ENCODE measurements at regions not wholly inside any gene's neighbourhood (a gene's known extent, or its start where the extent isn't known, plus 50 kb on each side); places are given as distances from the start of the nearest gene placed in this dataset.
"Not testable (repeated sequence)": the region's sequence is repeated elsewhere in the genome, so short reads cannot be mapped to it uniquely, and the experiment has no call there.

- not testable (repeated sequence) for DNase-seq (ENCODE audit: low read depth in 2 of 2)
These were observed 77.6 kb downstream of the HHIPL2 start for GRCh38 chr1:222470252-222470805.

GRCh38 chr1:222466150-222466865, 81.6 kb downstream of the HHIPL2 start:
- no peak for DNase-seq (ENCODE audit: low read depth in 2 of 2)

- peak; percentile 75 to 77 for DNase-seq (ENCODE audit: low read depth in 2 of 2)
These were observed 82.5 kb downstream of the HHIPL2 start for GRCh38 chr1:222465211-222466041.

- peak; percentile 34 to 44 for DNase-seq (ENCODE audit: low read depth in 2 of 2)
These were observed 83.1 kb downstream of the HHIPL2 start for GRCh38 chr1:222464841-222465210.

- no peak for DNase-seq (ENCODE audit: low read depth in 2 of 2)
These were observed 84.7 kb downstream of the HHIPL2 start for GRCh38 chr1:222463059-222463730.

- no peak for DNase-seq (ENCODE audit: low read depth in 2 of 2)
These were observed 85.3 kb downstream of the HHIPL2 start for GRCh38 chr1:222462601-222463000.

GRCh38 chr1:222461941-222462340, 86.0 kb downstream of the HHIPL2 start:
- no peak for DNase-seq (ENCODE audit: low read depth in 2 of 2)

- DNase-seq (ENCODE audit: low read depth in 2 of 2), result no peak
These were observed 88.3 kb downstream of the HHIPL2 start for GRCh38 chr1:222459652-222460051.

GRCh38 chr1:222457513-222457912, 90.4 kb downstream of the HHIPL2 start:
- DNase-seq (ENCODE audit: low read depth in 2 of 2), result no peak

- DNase-seq (ENCODE audit: low read depth in 2 of 2), result no peak
These were observed 90.8 kb downstream of the HHIPL2 start for GRCh38 chr1:222457084-222457483.

- DNase-seq (ENCODE audit: low read depth in 2 of 2), result peak; percentile 62 to 64
These were observed 92.6 kb downstream of the HHIPL2 start for GRCh38 chr1:222455188-222455879.

- DNase-seq (ENCODE audit: low read depth in 2 of 2), result no peak
These were observed 93.1 kb downstream of the HHIPL2 start for GRCh38 chr1:222454782-222455181.

GRCh38 chr1:222454186-222454585, 93.7 kb downstream of the HHIPL2 start:
- no peak for DNase-seq (ENCODE audit: low read depth in 2 of 2)

GRCh38 chr1:222452031-222452430, 95.9 kb downstream of the HHIPL2 start:
- DNase-seq (ENCODE audit: low read depth in 2 of 2), result no peak

- DNase-seq (ENCODE audit: low read depth in 2 of 2), result no peak
These were observed 104.3 kb downstream of the HHIPL2 start for GRCh38 chr1:222443566-222443965.

- no peak for DNase-seq (ENCODE audit: low read depth in 2 of 2)
These were observed 106.8 kb downstream of the HHIPL2 start for GRCh38 chr1:222441066-222441465.

GRCh38 chr1:222424826-222425225, 123.1 kb downstream of the HHIPL2 start:
- no peak for DNase-seq (ENCODE audit: low read depth in 2 of 2)

GRCh38 chr1:222421380-222421779, 126.5 kb downstream of the HHIPL2 start:
- DNase-seq (ENCODE audit: low read depth in 2 of 2), result no peak

GRCh38 chr1:222420633-222421032, 127.3 kb downstream of the HHIPL2 start:
- DNase-seq (ENCODE audit: low read depth in 2 of 2), result no peak

GRCh38 chr1:222418654-222419053, 129.2 kb downstream of the HHIPL2 start:
- no peak for DNase-seq (ENCODE audit: low read depth in 2 of 2)

- DNase-seq (ENCODE audit: low read depth in 2 of 2), result no peak
These were observed 130.6 kb downstream of the HHIPL2 start for GRCh38 chr1:222417264-222417663.
